Activated T-cell treated with anti-CD3 and anti-CD28 coated beads, Interleukin-2, amount 50 U/mL, for 72 hours (primary cell): ENCODE measurements at regions not wholly inside any gene's neighbourhood (a gene's known extent, or its start where the extent isn't known, plus 50 kb on each side); places are given as distances from the start of the nearest gene placed in this dataset.

ENCODE experiments used
- ATAC-seq, 2 donors: fragments of 150-1000 bp; cut with Tn5 transposase; replicated peaks in 1 of 2; 2 replicates each; pipeline ENCODE4 v1.10.0; 2021; ENCODE audit warnings: moderate library complexity in 2 of 2, mild to moderate bottlenecking in 1 of 2
- DNase-seq, 2 donors: peaks; one replicate each; pipeline ENCODE4 v3.0.0; 2021 to 2022; ENCODE audit warnings: mixed read lengths in 1 of 2
- H3K27ac Mint-ChIP-seq: one replicate; pipeline ENCODE4 v1.8.0; 2022; ENCODE audit warnings: mild to moderate bottlenecking, moderate library complexity, mixed read lengths
- H3K27me3 Mint-ChIP-seq: one replicate; pipeline ENCODE4 v1.8.0; 2022; ENCODE audit warnings: low read depth, mixed read lengths
- H3K36me3 Mint-ChIP-seq, 2 donors: one replicate each; pipeline ENCODE4 v1.8.0; 2022; ENCODE audit warnings: mixed read lengths in 2 of 2, mild to moderate bottlenecking in 1 of 2; ENCODE audit not compliant: insufficient read depth in 2 of 2
- H3K4me1 Mint-ChIP-seq: one replicate; pipeline ENCODE4 v1.8.0; 2022; ENCODE audit warnings: low read depth, mixed read lengths
- H3K4me3 Mint-ChIP-seq, 2 donors: one replicate each; pipeline ENCODE4 v1.8.0; 2022; ENCODE audit warnings: mild to moderate bottlenecking in 2 of 2, mixed read lengths in 2 of 2, moderate library complexity in 2 of 2
- H3K9me3 Mint-ChIP-seq, 2 donors: one replicate each; pipeline ENCODE4 v1.8.0; 2022; ENCODE audit warnings: mixed read lengths in 2 of 2

- no peak for ATAC-seq
- H3K4me3 Mint-ChIP-seq, result no peak overlapping the region
- H3K36me3 Mint-ChIP-seq, result no peaks in the 10 kb centered on the region
Measured at GRCh38 chr3:65181391-65181871, 493.6 kb upstream of the ADAMTS9 start.

GRCh38 chr3:65178703-65179102 is 490.9 kb upstream of the ADAMTS9 start:
- no peak overlapping the region for H3K27ac Mint-ChIP-seq
- no peak for ATAC-seq
- peaks cover 0 to 10% of the 10 kb centered on the region in 2 donors for H3K9me3 Mint-ChIP-seq
- DNase-seq, result no peak
- H3K27me3 Mint-ChIP-seq, result no peaks in the 10 kb centered on the region
- no peaks in the 10 kb centered on the region for H3K36me3 Mint-ChIP-seq
- H3K4me3 Mint-ChIP-seq, result no peak overlapping the region
- no peaks in the 10 kb centered on the region for H3K4me1 Mint-ChIP-seq

More at GRCh38 chr3:65181391-65181871, 493.6 kb upstream of the ADAMTS9 start:
- no peak for DNase-seq
- H3K27me3 Mint-ChIP-seq, result no peaks in the 10 kb centered on the region
- H3K9me3 Mint-ChIP-seq, result peaks cover 6 to 11% of the 10 kb centered on the region in 2 donors
- H3K4me1 Mint-ChIP-seq, result no peaks in the 10 kb centered on the region
- no peak overlapping the region for H3K27ac Mint-ChIP-seq

- H3K4me1 Mint-ChIP-seq, result no peaks in the 10 kb centered on the region
- ATAC-seq (no peak), DNase-seq (no peak)
- H3K36me3 Mint-ChIP-seq, result no peaks in the 10 kb centered on the region
- no peak overlapping the region for H3K4me3 Mint-ChIP-seq
- no peak overlapping the region for H3K27ac Mint-ChIP-seq
- H3K27me3 Mint-ChIP-seq, result no peaks in the 10 kb centered on the region
- peaks cover 0 to 11% of the 10 kb centered on the region in 2 donors for H3K9me3 Mint-ChIP-seq
Measured at GRCh38 chr3:65177960-65178376, 490.2 kb upstream of the ADAMTS9 start.

- Mint-ChIP-seq H3K4me1 (no peaks in the 10 kb centered on the region), H3K27me3 (no peaks in the 10 kb centered on the region), H3K36me3 (no peaks in the 10 kb centered on the region), H3K27ac (no peak overlapping the region), H3K4me3 (no peak overlapping the region), H3K9me3 (peaks cover 0 to 9% of the 10 kb centered on the region in 2 donors)
- ATAC-seq, result no peak
- DNase-seq, result no peak
Measured at GRCh38 chr3:65174713-65175112, 486.9 kb upstream of the ADAMTS9 start.

GRCh38 chr3:65173841-65174240 is 486.0 kb upstream of the ADAMTS9 start:
- Mint-ChIP-seq H3K9me3 (peaks cover 0 to 5% of the 10 kb centered on the region in 2 donors), H3K27me3 (no peaks in the 10 kb centered on the region), H3K4me1 (no peaks in the 10 kb centered on the region), H3K4me3 (no peak overlapping the region), H3K36me3 (no peaks in the 10 kb centered on the region), H3K27ac (no peak overlapping the region)
- DNase-seq (no peak), ATAC-seq (no peak)

GRCh38 chr3:65172209-65172608 is 484.4 kb upstream of the ADAMTS9 start:
- H3K4me3 Mint-ChIP-seq, result no peak overlapping the region
- no peaks in the 10 kb centered on the region for H3K4me1 Mint-ChIP-seq
- H3K9me3 Mint-ChIP-seq, result peaks cover 2 to 6% of the 10 kb centered on the region in 2 donors
- no peak for DNase-seq
- no peak overlapping the region for H3K27ac Mint-ChIP-seq
- H3K36me3 Mint-ChIP-seq, result peaks cover 0 to 2% of the 10 kb centered on the region in 2 donors
- ATAC-seq, result no peak
- no peaks in the 10 kb centered on the region for H3K27me3 Mint-ChIP-seq

- H3K27ac Mint-ChIP-seq, result no peak overlapping the region
- H3K27me3 Mint-ChIP-seq, result no peaks in the 10 kb centered on the region
- H3K4me1 Mint-ChIP-seq, result no peaks in the 10 kb centered on the region
- H3K36me3 Mint-ChIP-seq, result peaks cover 0 to 2% of the 10 kb centered on the region in 2 donors
- H3K4me3 Mint-ChIP-seq, result no peak overlapping the region
- DNase-seq (no peak), ATAC-seq (no peak)
- H3K9me3 Mint-ChIP-seq, result peaks cover 2 to 4% of the 10 kb centered on the region in 2 donors
Measured at GRCh38 chr3:65170390-65171042, 482.7 kb upstream of the ADAMTS9 start.

GRCh38 chr3:65169961-65170360 is 482.2 kb upstream of the ADAMTS9 start:
- Mint-ChIP-seq H3K9me3 (peaks cover 2 to 4% of the 10 kb centered on the region in 2 donors), H3K27me3 (no peaks in the 10 kb centered on the region), H3K27ac (no peak overlapping the region), H3K4me3 (no peak overlapping the region), H3K36me3 (peaks cover 0 to 2% of the 10 kb centered on the region in 2 donors), H3K4me1 (no peaks in the 10 kb centered on the region)
- ATAC-seq, result no peak
- DNase-seq, result no peak

- Mint-ChIP-seq H3K4me1 (no peaks in the 10 kb centered on the region), H3K4me3 (no peak overlapping the region), H3K27me3 (no peaks in the 10 kb centered on the region), H3K27ac (no peak overlapping the region), H3K9me3 (peaks cover 2 to 5% of the 10 kb centered on the region in 2 donors), H3K36me3 (peaks cover 0 to 2% of the 10 kb centered on the region in 2 donors)
- ATAC-seq (no peak), DNase-seq (no peak)
Measured at GRCh38 chr3:65168547-65168946, 480.7 kb upstream of the ADAMTS9 start.

GRCh38 chr3:65166531-65166930 is 478.7 kb upstream of the ADAMTS9 start:
- Mint-ChIP-seq H3K27ac (no peak overlapping the region), H3K4me1 (no peaks in the 10 kb centered on the region), H3K36me3 (peaks cover 0 to 2% of the 10 kb centered on the region in 2 donors), H3K27me3 (no peaks in the 10 kb centered on the region), H3K4me3 (no peak overlapping the region), H3K9me3 (peaks cover 2 to 4% of the 10 kb centered on the region in 2 donors)
- ATAC-seq, result no peak
- DNase-seq, result no peak

GRCh38 chr3:65158023-65158422 is 470.2 kb upstream of the ADAMTS9 start:
- DNase-seq (no peak), ATAC-seq (no peak)
- Mint-ChIP-seq H3K27ac (no peak overlapping the region), H3K4me3 (no peak overlapping the region), H3K4me1 (no peaks in the 10 kb centered on the region), H3K9me3 (peaks cover 4 to 8% of the 10 kb centered on the region in 2 donors), H3K36me3 (no peaks in the 10 kb centered on the region), H3K27me3 (no peaks in the 10 kb centered on the region)

- Mint-ChIP-seq H3K27me3 (no peaks in the 10 kb centered on the region), H3K27ac (no peak overlapping the region), H3K4me1 (no peaks in the 10 kb centered on the region), H3K9me3 (peaks cover 5 to 6% of the 10 kb centered on the region in 2 donors), H3K4me3 (no peak overlapping the region), H3K36me3 (peaks cover 0 to 2% of the 10 kb centered on the region in 2 donors)
- ATAC-seq, result no peak
- no peak for DNase-seq
Measured at GRCh38 chr3:65153850-65154512, 466.2 kb upstream of the ADAMTS9 start.

GRCh38 chr3:65151666-65152065 is 463.9 kb upstream of the ADAMTS9 start:
- Mint-ChIP-seq H3K4me1 (no peaks in the 10 kb centered on the region), H3K4me3 (no peak overlapping the region), H3K27ac (no peak overlapping the region), H3K9me3 (peaks cover 5 to 6% of the 10 kb centered on the region in 2 donors), H3K27me3 (no peaks in the 10 kb centered on the region), H3K36me3 (peaks cover 0 to 2% of the 10 kb centered on the region in 2 donors)
- no peak for ATAC-seq
- DNase-seq, result no peak
